IMR-90 (cell line): ENCODE measurements at regions not wholly inside any gene's neighbourhood (a gene's known extent, or its start where the extent isn't known, plus 50 kb on each side); places are given as distances from the start of the nearest gene placed in this dataset.
"Not testable (repeated sequence)": the region's sequence is repeated elsewhere in the genome, so short reads cannot be mapped to it uniquely, and the experiment has no call there.

Experiments used
- ATAC-seq: fragments of 200-7000 bp; cut with Tn5 transposase; 2 replicates; pipeline ENCODE4 v1.9.1; 2020; ENCODE audit warnings: low read depth, mild to moderate bottlenecking, moderate library complexity
- BruUV-seq: library from RNA; stranded (reverse); fragments of 400-500 nt; replicated peaks from 2 replicates; lab custom pipeline; 2021; lab: Mats Ljungman, UMichigan
- CTCF ChIA-PET: fragments of 300-600 bp; formaldehyde crosslinking; extraction: SDS; loops from one replicate; lab custom pipeline; 2021; ENCODE audit warnings: antibody characterized with exemption; lab: Yijun Ruan, JAX
- POLR2A ChIA-PET: fragments of 300-600 bp; sonication (Branson Sonifier 250); formaldehyde crosslinking; loops from one replicate; lab custom pipeline; 2022; ENCODE audit warnings: antibody characterized with exemption; ENCODE audit not compliant: unreplicated experiment; lab: Charles Lee
- DNase-seq: peaks from one replicate; pipeline ENCODE4 v3.0.0; 2013
- H2AFZ ChIP-seq: replicated peaks from 2 replicates; pipeline ENCODE3; 2013; ENCODE audit warnings: low read length, mild to moderate bottlenecking; ENCODE audit not compliant: poor library complexity
- H2AK5ac ChIP-seq: 2 replicates; pipeline ENCODE4 v1.6.1; 2013; ENCODE audit warnings: low read depth, low read length, inconsistent platforms
- H2AK9ac ChIP-seq: replicated peaks from 2 replicates; pipeline ENCODE3; 2013; ENCODE audit warnings: mild to moderate bottlenecking, low read depth, low read length, moderate library complexity; ENCODE audit not compliant: poor library complexity
- H2BK120ac ChIP-seq: 2 replicates; pipeline ENCODE4 v1.6.1; 2013; ENCODE audit warnings: low read depth, low read length, inconsistent platforms
- H2BK15ac ChIP-seq: 3 replicates; pipeline ENCODE4 v1.6.1; 2013; ENCODE audit warnings: low read depth, low read length, inconsistent platforms
- H2BK20ac ChIP-seq: 2 replicates; pipeline ENCODE4 v1.6.1; 2013; ENCODE audit warnings: low read depth, mild to moderate bottlenecking, inconsistent platforms, low read length, moderate library complexity
- H2BK5ac ChIP-seq: 2 replicates; pipeline ENCODE4 v1.6.1; 2013; ENCODE audit warnings: mild to moderate bottlenecking, low read depth, low read length, inconsistent platforms; ENCODE audit not compliant: poor library complexity, severe bottlenecking
- H3K14ac ChIP-seq: replicated peaks from 2 replicates; pipeline ENCODE4 v1.6.1; 2013; ENCODE audit warnings: low read depth, low read length, inconsistent platforms
- H3K18ac ChIP-seq: 2 replicates; pipeline ENCODE4 v1.6.1; 2013; ENCODE audit warnings: low read depth, low read length, control low read depth
- H3K23ac ChIP-seq: 2 replicates; pipeline ENCODE4 v1.6.1; 2013; ENCODE audit warnings: low read depth, low read length, inconsistent platforms
- H3K27ac ChIP-seq: 2 replicates; pipeline ENCODE4 v1.5.1; 2013; ENCODE audit warnings: mild to moderate bottlenecking, control low read depth, low read length; ENCODE audit not compliant: insufficient read depth
- H3K27me3 ChIP-seq: 2 replicates; pipeline ENCODE4 v1.6.1; 2013; ENCODE audit warnings: low read length; ENCODE audit not compliant: control insufficient read depth, insufficient read depth
- H3K36me3 ChIP-seq: 2 replicates; pipeline ENCODE4 v1.6.1; 2013; ENCODE audit warnings: low read length, mixed read lengths; ENCODE audit not compliant: control insufficient read depth, insufficient read depth
- H3K4ac ChIP-seq: 2 replicates; pipeline ENCODE4 v1.6.1; 2013; ENCODE audit warnings: low read depth, low read length, inconsistent platforms
- H3K4me1 ChIP-seq: 2 replicates; pipeline ENCODE4 v1.6.1; 2013; ENCODE audit warnings: low read length, mixed read lengths; ENCODE audit not compliant: control insufficient read depth, insufficient read depth
- H3K4me2 ChIP-seq: 2 replicates; pipeline ENCODE4 v1.6.1; 2013; ENCODE audit warnings: low read depth, mild to moderate bottlenecking, control low read depth, low read length, moderate library complexity
- H3K4me3 ChIP-seq: 2 replicates; pipeline ENCODE4 v1.5.1; 2013; ENCODE audit warnings: low read depth, mild to moderate bottlenecking, control low read depth, low read length, moderate library complexity; ENCODE audit not compliant: insufficient read depth
- H3K56ac ChIP-seq: 2 replicates; pipeline ENCODE4 v1.6.1; 2013; ENCODE audit warnings: low read length, inconsistent platforms; ENCODE audit not compliant: insufficient read depth; ENCODE audit errors: extremely low read depth
- H3K79me1 ChIP-seq, 2 experiments: 2 replicates each; pipeline ENCODE4 v1.6.1; 2013; ENCODE audit warnings: low read length in 2 of 2, inconsistent platforms in 1 of 2, low read depth in 1 of 2
- H3K9ac ChIP-seq: 2 replicates; pipeline ENCODE4 v1.6.1; 2013; ENCODE audit warnings: low read depth, low read length, control low read depth
- H3K9me1 ChIP-seq: 2 replicates; pipeline ENCODE4 v1.6.1; 2013; ENCODE audit warnings: low read length, inconsistent platforms; ENCODE audit not compliant: insufficient read depth
- H3K9me3 ChIP-seq: 2 replicates; pipeline ENCODE4 v1.6.1; 2013; ENCODE audit warnings: low read length; ENCODE audit not compliant: control insufficient read depth, insufficient read depth
- H4K20me1 ChIP-seq: 2 replicates; pipeline ENCODE4 v1.6.1; 2013; ENCODE audit warnings: low read length, inconsistent platforms; ENCODE audit not compliant: insufficient read depth
- H4K5ac ChIP-seq: 2 replicates; pipeline ENCODE4 v1.6.1; 2013; ENCODE audit warnings: mild to moderate bottlenecking, low read depth, low read length, control low read depth
- H4K8ac ChIP-seq, 2 experiments: 2 replicates each; pipeline ENCODE4 v1.6.1; 2013; ENCODE audit warnings: low read depth in 2 of 2, low read length in 2 of 2, control low read depth in 1 of 2, inconsistent platforms in 1 of 2
- H4K91ac ChIP-seq: 2 replicates; pipeline ENCODE4 v1.6.1; 2013; ENCODE audit warnings: low read depth, low read length, inconsistent platforms; ENCODE audit not compliant: insufficient read depth
- WGBS, 2 experiments: methylation state at CpG; one replicate each; pipeline versions ENCODE4 v1.1.5 to v1.1.7; 2013; ENCODE audit warnings: missing lambda C conversion rate in 2 of 2; ENCODE audit not compliant: insufficient read length in 1 of 2; ENCODE audit errors: extremely low coverage in 2 of 2; 5-methylcytosine and 5-hydroxymethylcytosine counted together
- dilution Hi-C: fragments of 300-500 bp; cut with HindIII; formaldehyde crosslinking; loops from one replicate; pipeline ENCODE4 v1.14.3; 2018; ENCODE audit warnings: low sequenced_read_pairs; ENCODE audit not compliant: unreplicated experiment
- in situ Hi-C: fragments of 300-500 bp; cut with MboI; formaldehyde crosslinking; loops from 3 replicates; pipeline ENCODE4 v1.14.3; 2019; ENCODE audit warnings: low sequenced_read_pairs, inconsistent platforms, mixed read lengths
- intact Hi-C: fragments of 100-400 bp; cut with micrococcal nuclease; formaldehyde crosslinking; loops from 2 replicates; pipeline ENCODE4 v1.10.0; 2022

GRCh38 chr17:15858082-15858481, 86.8 kb upstream of the ADORA2B start:
- BruUV-seq, H2AFZ ChIP-seq, CTCF ChIA-PET, H4K8ac ChIP-seq, H3K9me1 ChIP-seq, H2BK20ac ChIP-seq, H3K27ac ChIP-seq, H3K4me2 ChIP-seq, H3K14ac ChIP-seq, H3K4ac ChIP-seq, H3K18ac ChIP-seq, ATAC-seq, H4K20me1 ChIP-seq, intact Hi-C loops, H2AK9ac ChIP-seq, H3K79me1 ChIP-seq, H2BK120ac ChIP-seq, H3K4me3 ChIP-seq, dilution Hi-C loops, in situ Hi-C loops, H3K9me3 ChIP-seq, H2BK15ac ChIP-seq, DNase-seq, POLR2A ChIA-PET, H2AK5ac ChIP-seq, H2BK5ac ChIP-seq, H3K27me3 ChIP-seq, H3K9ac ChIP-seq, H3K56ac ChIP-seq, H3K23ac ChIP-seq, H3K36me3 ChIP-seq, H4K5ac ChIP-seq, H4K91ac ChIP-seq, H3K4me1 ChIP-seq: not testable (repeated sequence)
- WGBS, 2 experiments = no CpG with 5 or more reads among the region's 3 CpGs

- H4K8ac ChIP-seq, H3K4me1 ChIP-seq, H3K23ac ChIP-seq, H2BK20ac ChIP-seq, H2BK120ac ChIP-seq, H2AFZ ChIP-seq, H3K9me3 ChIP-seq, H3K79me1 ChIP-seq, dilution Hi-C loops, H3K4me3 ChIP-seq, H4K91ac ChIP-seq, H3K36me3 ChIP-seq, POLR2A ChIA-PET, H3K4ac ChIP-seq, CTCF ChIA-PET, H2AK5ac ChIP-seq, H3K4me2 ChIP-seq, ATAC-seq, in situ Hi-C loops, H2AK9ac ChIP-seq, H3K27me3 ChIP-seq, H4K5ac ChIP-seq, H3K9ac ChIP-seq, H4K20me1 ChIP-seq, H2BK5ac ChIP-seq, intact Hi-C loops, BruUV-seq, H3K9me1 ChIP-seq, H3K14ac ChIP-seq, H3K18ac ChIP-seq, H3K56ac ChIP-seq, H2BK15ac ChIP-seq, H3K27ac ChIP-seq, DNase-seq: not testable (repeated sequence)
- no CpG with 5 or more reads among the region's 5 CpGs for WGBS, 2 experiments
These were observed 84.2 kb upstream of the ADORA2B start for GRCh38 chr17:15860774-15861173.
